ENCODE measurements at regions not wholly inside any gene's neighbourhood (a gene's known extent, or its start where the extent isn't known, plus 50 kb on each side); places are given as distances from the start of the nearest gene placed in this dataset.

- intact Hi-C loops (cut with DNase I, micrococcal nuclease), result no loop called here
- Mint-ChIP-seq H3K9me3 (no peaks in the 10 kb centered on the region), H3K27ac (no peak overlapping the region), H3K36me3 (ENCODE audit: low read depth) (no peaks in the 10 kb centered on the region), H3K4me3 (no peak overlapping the region), H3K27me3 (no peaks in the 10 kb centered on the region), H3K4me1 (ENCODE audit: low read depth) (no peaks in the 10 kb centered on the region)
- Histone ChIP-seq H3K27me3 (ENCODE audit: control insufficient read depth in 1 of 2, insufficient read depth in 2 of 2, low read length in 2 of 2) (no peaks in the 10 kb centered on the region), H3K4me1 (ENCODE audit: insufficient read depth, low read length) (no peaks in the 10 kb centered on the region), H3K36me3 (ENCODE audit: insufficient read depth, low read length) (no peaks in the 10 kb centered on the region), H3K9me3 (ENCODE audit: control insufficient read depth in 1 of 2, insufficient read depth in 1 of 2, low read length in 2 of 2) (no peaks in the 10 kb centered on the region), H3K4me3 (ENCODE audit: low read length) (no peak overlapping the region), H3K27ac (ENCODE audit: low read depth in 1 of 2, low read length in 2 of 2) (no peak overlapping the region)
- no peak for ATAC-seq (ENCODE audit: poor library complexity)
- ChIA-PET CTCF (no interaction called here), POLR2A (no interaction called here)
- no peak for TF ChIP-seq CTCF (IDR thresholded peaks at IDR 0.05)
- no peak for DNase-seq
Observed at GRCh38 chrX:69085151-69085550, 80.1 kb downstream of the PJA1 start.

- H3K9me3 ChIP-seq (ENCODE audit: control insufficient read depth in 1 of 2, insufficient read depth in 1 of 2, low read length in 2 of 2), result no peaks in the 10 kb centered on the region
- Mint-ChIP-seq H3K4me1 (ENCODE audit: low read depth) (no peaks in the 10 kb centered on the region), H3K4me3 (no peak overlapping the region), H3K27ac (no peak overlapping the region), H3K36me3 (ENCODE audit: low read depth) (no peaks in the 10 kb centered on the region), H3K9me3 (no peaks in the 10 kb centered on the region), H3K27me3 (no peaks in the 10 kb centered on the region)
- intact Hi-C loops (cut with DNase I, micrococcal nuclease), result no loop called here
- DNase-seq (no peak), ATAC-seq (ENCODE audit: poor library complexity) (no peak)
- TF ChIP-seq CTCF (IDR thresholded peaks at IDR 0.05), result no peak
- ChIA-PET POLR2A (no interaction called here), CTCF (no interaction called here)
- H3K27ac ChIP-seq (ENCODE audit: low read depth in 1 of 2, low read length in 2 of 2), result no peak overlapping the region
- no peaks in the 10 kb centered on the region for H3K36me3 ChIP-seq (ENCODE audit: insufficient read depth, low read length)
- H3K27me3 ChIP-seq (ENCODE audit: control insufficient read depth in 1 of 2, insufficient read depth in 2 of 2, low read length in 2 of 2), result no peaks in the 10 kb centered on the region
- H3K4me1 ChIP-seq (ENCODE audit: insufficient read depth, low read length), result no peaks in the 10 kb centered on the region
- H3K4me3 ChIP-seq (ENCODE audit: low read length), result no peak overlapping the region
Observed at GRCh38 chrX:69083801-69084200, 81.5 kb downstream of the PJA1 start.

GRCh38 chrX:69083361-69083760, 81.9 kb downstream of the PJA1 start:
- H3K4me1 Mint-ChIP-seq (ENCODE audit: low read depth), result no peaks in the 10 kb centered on the region
- Histone ChIP-seq H3K27me3 (ENCODE audit: control insufficient read depth in 1 of 2, insufficient read depth in 2 of 2, low read length in 2 of 2) (no peaks in the 10 kb centered on the region), H3K4me1 (ENCODE audit: insufficient read depth, low read length) (no peaks in the 10 kb centered on the region), H3K27ac (ENCODE audit: low read depth in 1 of 2, low read length in 2 of 2) (no peak overlapping the region), H3K9me3 (ENCODE audit: control insufficient read depth in 1 of 2, insufficient read depth in 1 of 2, low read length in 2 of 2) (no peaks in the 10 kb centered on the region), H3K36me3 (ENCODE audit: insufficient read depth, low read length) (no peaks in the 10 kb centered on the region), H3K4me3 (ENCODE audit: low read length) (no peak overlapping the region)
- H3K9me3 Mint-ChIP-seq, result no peaks in the 10 kb centered on the region
- ATAC-seq (ENCODE audit: poor library complexity) (no peak), DNase-seq (no peak)
- intact Hi-C loops (cut with DNase I, micrococcal nuclease), result no loop called here
- no peaks in the 10 kb centered on the region for H3K27me3 Mint-ChIP-seq
- no peak for TF ChIP-seq CTCF (IDR thresholded peaks at IDR 0.05)
- CTCF ChIA-PET, result no interaction called here
- no peak overlapping the region for H3K4me3 Mint-ChIP-seq
- H3K36me3 Mint-ChIP-seq (ENCODE audit: low read depth), result no peaks in the 10 kb centered on the region
- POLR2A ChIA-PET, result no interaction called here
- no peak overlapping the region for H3K27ac Mint-ChIP-seq
